Type B pancreatic cell (in vitro differentiated cells): ENCODE measurements at regions not wholly inside any gene's neighbourhood (a gene's known extent, or its start where the extent isn't known, plus 50 kb on each side); places are given as distances from the start of the nearest gene placed in this dataset.
A peak's percentile ranks its signal among the peaks of the same experiment; 100 is the strongest.
"Not testable (repeated sequence)": the region's sequence is repeated elsewhere in the genome, so short reads cannot be mapped to it uniquely, and the experiment has no call there.

Experiments used
- DNase-seq: peaks from one replicate; pipeline ENCODE4 v3.0.0; 2021; ENCODE audit warnings: mixed read lengths; ENCODE audit not compliant: unreplicated experiment; ENCODE audit errors: extremely low spot score
- H3K27ac Mint-ChIP-seq: 2 replicates; pipeline ENCODE4 v1.8.0; 2021; ENCODE audit warnings: mild to moderate bottlenecking, mixed read lengths
- H3K27me3 Mint-ChIP-seq: 2 replicates; pipeline ENCODE4 v1.8.0; 2021; ENCODE audit warnings: mixed read lengths
- H3K36me3 Mint-ChIP-seq: 2 replicates; pipeline ENCODE4 v1.8.0; 2021; ENCODE audit warnings: mixed read lengths
- H3K4me1 Mint-ChIP-seq: one replicate; pipeline ENCODE4 v1.8.0; 2021; ENCODE audit warnings: mixed read lengths; ENCODE audit not compliant: unreplicated experiment
- H3K4me3 Mint-ChIP-seq: 2 replicates; pipeline ENCODE4 v1.8.0; 2021; ENCODE audit warnings: mild to moderate bottlenecking, mixed read lengths
- H3K9me3 Mint-ChIP-seq: 2 replicates; pipeline ENCODE4 v1.8.0; 2021; ENCODE audit warnings: mixed read lengths
- CTCF ChIP-seq: fragments of 200-600 bp; sonication (generic); conservative IDR thresholded peaks from 2 replicates; pipeline ENCODE4 v1.5.0; 2021; ENCODE audit warnings: antibody characterized with exemption, mild to moderate bottlenecking

GRCh38 chr2:175686002-175686401 lies 316.1 kb downstream of the LNPK start:
- TF ChIP-seq CTCF = no peak
- no peaks in the 10 kb centered on the region for H3K36me3 Mint-ChIP-seq
- peaks cover 53% of the 10 kb centered on the region for H3K27me3 Mint-ChIP-seq

GRCh38 chr2:175684466-175684865 lies 317.6 kb downstream of the LNPK start:
- H3K9me3 Mint-ChIP-seq = no peaks in the 10 kb centered on the region

More at GRCh38 chr2:175686002-175686401, 316.1 kb downstream of the LNPK start:
- Mint-ChIP-seq H3K4me3 (no peak overlapping the region), H3K4me1 (no peaks in the 10 kb centered on the region), H3K9me3 (no peaks in the 10 kb centered on the region), H3K27ac (no peak overlapping the region)
- no peak for DNase-seq

DNA sequence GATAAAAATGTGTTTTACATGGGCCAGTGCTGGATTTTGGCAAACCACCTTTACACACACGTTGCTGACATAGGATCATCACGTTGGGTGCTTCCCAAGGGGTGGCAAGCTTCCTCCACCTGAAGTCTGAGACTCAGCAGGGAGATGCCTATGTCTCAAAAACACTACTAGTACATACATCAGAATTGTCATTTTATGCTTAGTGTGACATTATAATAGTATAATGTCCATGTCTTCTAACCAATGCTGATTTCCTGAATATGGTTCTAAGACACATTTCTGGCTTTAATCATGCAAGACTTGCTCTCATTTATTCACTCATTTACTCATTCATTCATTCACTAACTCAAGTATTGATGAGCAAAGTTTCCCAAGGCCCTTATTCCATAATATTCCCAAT lies 322.3 kb downstream of the LNPK start:
- H3K4me3 Mint-ChIP-seq = no peak overlapping the region

More at GRCh38 chr2:175684466-175684865, 317.6 kb downstream of the LNPK start:
- no peak for TF ChIP-seq CTCF
- H3K4me1 Mint-ChIP-seq = no peaks in the 10 kb centered on the region
- peaks cover 46% of the 10 kb centered on the region for H3K27me3 Mint-ChIP-seq
- DNase-seq = no peak
- no peaks in the 10 kb centered on the region for H3K36me3 Mint-ChIP-seq
- no peak overlapping the region for H3K27ac Mint-ChIP-seq
- H3K4me3 Mint-ChIP-seq = no peak overlapping the region

GRCh38 chr2:175679231-175679630 lies 322.8 kb downstream of the LNPK start:
- Mint-ChIP-seq H3K36me3 (no peaks in the 10 kb centered on the region), H3K27me3 (peaks cover 13% of the 10 kb centered on the region), H3K4me3 (no peak overlapping the region), H3K27ac (no peak overlapping the region), H3K9me3 (no peaks in the 10 kb centered on the region), H3K4me1 (no peaks in the 10 kb centered on the region)
- DNase-seq = no peak
- no peak for TF ChIP-seq CTCF

More for the DNA sequence above, 322.3 kb downstream of the LNPK start:
- TF ChIP-seq CTCF = no peak
- no peak for DNase-seq
- Mint-ChIP-seq H3K4me1 (no peaks in the 10 kb centered on the region), H3K27me3 (peaks cover 14% of the 10 kb centered on the region), H3K27ac (no peak overlapping the region), H3K9me3 (no peaks in the 10 kb centered on the region), H3K36me3 (no peaks in the 10 kb centered on the region)

GRCh38 chr2:175677880-175678279 lies 324.2 kb downstream of the LNPK start:
- DNase-seq = no peak
- TF ChIP-seq CTCF = no peak
- Mint-ChIP-seq H3K9me3 (no peaks in the 10 kb centered on the region), H3K27me3 (peaks cover 3% of the 10 kb centered on the region), H3K4me1 (no peaks in the 10 kb centered on the region), H3K36me3 (no peaks in the 10 kb centered on the region), H3K27ac (no peak overlapping the region), H3K4me3 (no peak overlapping the region)

GRCh38 chr2:175676813-175677212 lies 325.3 kb downstream of the LNPK start:
- Mint-ChIP-seq H3K4me3 (no peak overlapping the region), H3K4me1 (no peaks in the 10 kb centered on the region), H3K9me3 (peaks cover 2% of the 10 kb centered on the region), H3K36me3 (peaks cover under 1% of the 10 kb centered on the region), H3K27ac (no peak overlapping the region), H3K27me3 (no peaks in the 10 kb centered on the region)
- DNase-seq = no peak
- peak; percentile 52 for TF ChIP-seq CTCF

DNA sequence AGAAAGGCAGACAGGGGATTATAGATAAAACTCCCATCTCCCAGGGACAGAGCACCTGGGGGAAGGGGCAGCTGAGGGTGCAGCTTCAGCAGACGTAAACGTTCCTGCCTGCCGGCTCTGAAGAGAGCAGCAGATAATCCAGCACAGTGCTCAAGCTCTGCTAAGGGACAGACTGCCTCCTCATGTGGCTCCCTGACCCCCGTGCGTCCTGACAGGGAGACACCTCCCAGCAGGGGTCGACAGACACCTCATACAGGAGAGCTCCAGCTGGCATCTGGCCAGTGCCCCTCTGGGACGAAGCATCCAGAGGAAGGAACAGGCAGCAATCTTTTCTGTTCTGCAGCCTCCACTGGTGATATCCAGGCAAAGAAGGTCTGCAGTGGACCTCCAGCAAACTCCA lies 333.3 kb downstream of the LNPK start:
- H3K27ac Mint-ChIP-seq, H3K9me3 Mint-ChIP-seq, DNase-seq, H3K36me3 Mint-ChIP-seq, H3K4me3 Mint-ChIP-seq, H3K27me3 Mint-ChIP-seq, H3K4me1 Mint-ChIP-seq: not testable (repeated sequence)
